D721Med (cell line): ENCODE measurements at regions not wholly inside any gene's neighbourhood (a gene's known extent, or its start where the extent isn't known, plus 50 kb on each side); places are given as distances from the start of the nearest gene placed in this dataset.

Experiments used
- DNase-seq: peaks from one replicate; pipeline ENCODE4 v3.0.0; 2011; ENCODE audit warnings: low spot score; ENCODE audit not compliant: insufficient read length
- FAIRE-seq: peaks from 2 replicates; lab custom pipeline; 2011; peaks lifted over from hg19 to GRCh38; lab: Jason Lieb, UNC
- TF ChIP-seq, protein P1 (sequence below): IDR thresholded peaks from 2 replicates; pipeline ENCODE4 v1.5.1; 2012; ENCODE audit warnings: mild to moderate bottlenecking, control low read depth; ENCODE audit not compliant: insufficient read depth; ENCODE audit errors: missing control alignments

DNA sequence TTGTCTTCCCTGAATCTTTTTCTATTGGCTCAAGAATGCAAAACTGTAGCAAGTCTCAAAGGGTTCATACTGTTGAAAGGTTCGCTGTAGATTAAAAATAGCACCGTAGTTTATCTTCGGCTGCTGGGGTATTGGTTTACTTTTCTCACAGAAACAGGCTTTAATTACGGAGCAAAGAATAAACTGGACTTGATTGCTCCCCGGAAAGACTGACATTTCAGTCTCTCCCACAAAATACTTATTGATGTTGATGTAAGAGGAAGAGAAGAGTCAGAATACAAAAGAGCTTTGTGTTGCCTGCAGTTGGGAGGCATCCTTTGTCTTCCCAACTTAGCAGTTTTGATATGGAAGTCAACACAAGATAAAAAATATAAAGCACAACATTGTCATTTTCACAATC lies 183.9 kb upstream of the DMAC1 start:
- no peak for DNase-seq
- FAIRE-seq = no peak
- TF ChIP-seq, protein P1, sequence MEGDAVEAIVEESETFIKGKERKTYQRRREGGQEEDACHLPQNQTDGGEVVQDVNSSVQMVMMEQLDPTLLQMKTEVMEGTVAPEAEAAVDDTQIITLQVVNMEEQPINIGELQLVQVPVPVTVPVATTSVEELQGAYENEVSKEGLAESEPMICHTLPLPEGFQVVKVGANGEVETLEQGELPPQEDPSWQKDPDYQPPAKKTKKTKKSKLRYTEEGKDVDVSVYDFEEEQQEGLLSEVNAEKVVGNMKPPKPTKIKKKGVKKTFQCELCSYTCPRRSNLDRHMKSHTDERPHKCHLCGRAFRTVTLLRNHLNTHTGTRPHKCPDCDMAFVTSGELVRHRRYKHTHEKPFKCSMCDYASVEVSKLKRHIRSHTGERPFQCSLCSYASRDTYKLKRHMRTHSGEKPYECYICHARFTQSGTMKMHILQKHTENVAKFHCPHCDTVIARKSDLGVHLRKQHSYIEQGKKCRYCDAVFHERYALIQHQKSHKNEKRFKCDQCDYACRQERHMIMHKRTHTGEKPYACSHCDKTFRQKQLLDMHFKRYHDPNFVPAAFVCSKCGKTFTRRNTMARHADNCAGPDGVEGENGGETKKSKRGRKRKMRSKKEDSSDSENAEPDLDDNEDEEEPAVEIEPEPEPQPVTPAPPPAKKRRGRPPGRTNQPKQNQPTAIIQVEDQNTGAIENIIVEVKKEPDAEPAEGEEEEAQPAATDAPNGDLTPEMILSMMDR = no peak

DNA sequence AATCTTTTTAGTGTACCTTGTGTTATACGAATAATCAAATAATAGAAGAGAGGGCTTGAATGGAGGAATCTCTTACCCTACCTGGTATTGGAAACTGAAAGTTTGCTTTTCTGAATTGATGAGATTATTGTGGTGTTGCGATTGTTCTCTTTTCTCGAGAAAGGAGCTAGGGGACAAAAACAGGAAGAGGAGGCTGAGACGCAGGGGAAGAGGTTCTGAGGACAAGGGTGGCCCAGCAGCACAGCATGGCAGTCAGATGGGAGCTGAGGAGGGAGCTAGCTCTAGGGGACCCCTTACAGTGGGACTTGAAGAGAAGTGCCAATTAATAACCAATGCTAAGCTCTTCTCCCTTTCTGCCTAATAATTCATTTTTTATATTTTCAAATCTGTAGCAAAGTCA lies 183.3 kb upstream of the DMAC1 start:
- TF ChIP-seq, protein P1 = no peak
- FAIRE-seq = no peak
- DNase-seq = no peak

DNA sequence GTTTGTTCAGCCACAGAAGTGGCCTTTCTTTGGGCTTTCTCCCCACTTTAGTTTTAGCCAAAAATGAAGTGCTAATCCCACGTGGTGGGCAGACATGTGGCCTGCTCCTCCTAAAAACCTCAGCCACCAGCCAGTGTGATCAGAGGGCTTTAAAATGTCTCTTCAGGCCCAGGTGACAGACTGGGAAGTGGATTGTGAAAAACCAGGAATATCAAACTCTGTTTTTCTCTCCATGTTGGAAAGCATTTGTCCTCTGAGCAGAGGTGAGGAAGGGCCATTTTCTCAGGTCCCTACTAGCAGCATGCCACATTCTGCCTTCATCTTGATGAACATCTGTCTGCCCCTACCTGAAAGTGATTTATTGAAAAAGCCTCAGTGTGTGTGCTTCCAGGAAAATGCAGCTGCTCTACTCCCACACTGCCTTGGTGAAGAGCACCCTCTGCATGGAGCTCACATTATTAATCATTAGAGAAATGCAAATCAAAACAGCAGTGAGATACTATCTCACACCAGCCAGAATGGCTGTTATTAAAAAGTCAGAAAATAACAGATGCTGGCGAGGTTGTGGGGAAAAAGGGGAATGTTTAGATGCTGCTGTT lies 181.2 kb upstream of the DMAC1 start:
- FAIRE-seq = no peak
- DNase-seq = no peak
- TF ChIP-seq, protein P1 = no peak

DNA sequence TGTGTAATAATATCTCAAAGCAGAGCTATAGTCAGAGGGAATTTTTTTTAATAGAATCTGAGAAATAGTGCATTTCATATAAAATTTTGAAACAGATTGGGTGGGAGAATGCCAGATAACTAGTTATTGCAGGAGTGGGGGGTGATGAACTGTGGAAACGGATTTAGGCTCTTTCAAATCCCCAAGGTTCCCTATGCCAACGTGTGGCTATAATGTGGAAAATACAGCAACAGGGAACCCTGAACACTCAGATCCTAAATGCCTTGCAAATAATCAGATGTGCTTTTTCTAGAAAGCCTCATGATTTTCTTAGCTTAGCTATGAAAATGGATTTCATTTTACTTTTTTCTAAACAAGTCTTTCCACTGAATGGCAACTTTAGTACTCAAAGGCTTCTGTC lies 180.5 kb upstream of the DMAC1 start:
- no peak for DNase-seq
- no peak for FAIRE-seq
- TF ChIP-seq, protein P1 = no peak

DNA sequence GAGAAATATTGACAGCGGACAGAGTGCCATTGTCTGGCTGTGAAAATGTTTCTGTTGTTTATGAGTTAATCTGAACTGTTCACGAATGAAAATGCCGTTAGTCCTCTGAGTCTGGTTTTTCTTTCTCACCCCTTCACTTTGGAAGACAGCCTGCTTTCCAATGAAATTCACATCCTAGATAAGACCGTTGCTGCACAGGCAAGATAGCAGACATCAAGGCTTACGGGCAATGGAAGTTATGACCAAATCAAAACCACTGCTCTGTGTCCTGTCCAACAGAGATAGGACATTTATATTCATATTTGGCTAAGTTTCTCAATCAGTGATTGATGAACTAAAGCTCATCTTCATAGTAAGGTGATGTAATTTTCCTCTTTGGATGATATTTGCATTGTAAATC lies 180.0 kb upstream of the DMAC1 start:
- no peak for DNase-seq
- no peak for FAIRE-seq

DNA sequence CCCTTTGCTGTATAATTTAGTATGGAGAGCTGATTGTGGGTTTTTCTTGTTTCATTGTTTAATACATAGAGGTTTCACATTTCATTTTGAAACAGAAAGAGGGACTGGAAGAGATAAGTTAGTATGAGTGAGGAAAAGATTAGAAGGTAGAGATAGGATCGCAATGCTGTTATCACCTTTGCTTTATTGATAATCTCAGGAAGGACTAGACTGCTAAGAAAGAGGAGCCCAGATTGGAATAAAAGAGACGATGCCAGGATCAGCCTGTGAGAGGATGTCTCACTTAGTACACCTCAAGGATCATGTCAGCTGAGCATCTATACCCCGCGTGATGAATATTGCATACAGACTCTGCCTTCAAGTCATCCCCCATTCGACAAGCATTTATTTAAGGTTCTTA lies 178.0 kb upstream of the DMAC1 start:
- TF ChIP-seq, protein P1 = no peak
- FAIRE-seq = no peak
- no peak for DNase-seq

More for the DNA sequence above, 180.0 kb upstream of the DMAC1 start:
- TF ChIP-seq, protein P1 = no peak

DNA sequence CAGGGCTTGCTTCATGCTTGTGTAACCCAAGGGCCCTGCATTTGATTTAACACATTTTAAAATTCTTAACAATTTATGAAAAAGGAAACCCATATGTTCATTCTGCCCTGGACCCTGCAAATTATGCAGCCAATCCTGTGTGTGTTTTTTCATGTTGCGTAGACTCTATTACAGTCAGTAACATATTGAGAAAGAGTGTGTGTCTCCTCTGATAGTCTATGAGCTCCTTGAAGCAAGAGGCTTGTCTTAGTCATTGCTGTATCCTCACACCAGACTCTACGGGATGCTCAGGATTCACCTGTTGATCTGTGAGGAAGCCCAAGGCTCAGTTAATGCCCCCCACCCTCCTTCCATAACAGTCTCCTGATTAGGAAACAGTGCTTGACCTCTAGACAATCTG lies 177.3 kb upstream of the DMAC1 start:
- FAIRE-seq (no peak), DNase-seq (no peak)
- TF ChIP-seq, protein P1 = no peak
